ENCODE measurements at regions not wholly inside any gene's neighbourhood (a gene's known extent, or its start where the extent isn't known, plus 50 kb on each side); places are given as distances from the start of the nearest gene placed in this dataset.

GRCh38 chr1:175848329-175848728 lies 104.9 kb upstream of the TNR start:
- intact Hi-C loops (cut with DNase I): no loop called here

GRCh38 chr1:175845985-175846384 lies 102.6 kb upstream of the TNR start:
- no peaks in the 10 kb centered on the region for H3K36me3 ChIP-seq (replicated peaks in 1 of 2)
- H3K4me1 ChIP-seq (replicated peaks in 1 of 2): no peaks in the 10 kb centered on the region
- H3K27ac ChIP-seq: no peak overlapping the region
- no peak for DNase-seq
- no peaks in the 10 kb centered on the region for H3K27me3 ChIP-seq
- intact Hi-C loops (cut with DNase I): no loop called here
- no peak overlapping the region for H3K4me3 ChIP-seq
- WGBS, 4 donors: 60 to 73% (median 67%) methylated on average over 1 of the region's 1 CpG
- no peaks in the 10 kb centered on the region for H3K9me3 ChIP-seq (replicated peaks in 1 of 3)
- TF ChIP-seq CTCF (IDR thresholded peaks at IDR 0.05) (no peak), POLR2A (IDR thresholded peaks at IDR 0.05) (no peak)

More at GRCh38 chr1:175848329-175848728, 104.9 kb upstream of the TNR start:
- Histone ChIP-seq H3K9me3 (replicated peaks in 1 of 3) (no peaks in the 10 kb centered on the region), H3K27me3 (no peaks in the 10 kb centered on the region), H3K4me3 (no peak overlapping the region), H3K4me1 (replicated peaks in 1 of 2) (no peaks in the 10 kb centered on the region), H3K36me3 (replicated peaks in 1 of 2) (no peaks in the 10 kb centered on the region), H3K27ac (no peak overlapping the region)
- no peak for DNase-seq
- 23 to 45% (median 36%) methylated on average over 5 of the region's 5 CpGs for WGBS, 4 donors
- TF ChIP-seq CTCF (IDR thresholded peaks at IDR 0.05) (no peak), POLR2A (IDR thresholded peaks at IDR 0.05) (no peak)

DNA sequence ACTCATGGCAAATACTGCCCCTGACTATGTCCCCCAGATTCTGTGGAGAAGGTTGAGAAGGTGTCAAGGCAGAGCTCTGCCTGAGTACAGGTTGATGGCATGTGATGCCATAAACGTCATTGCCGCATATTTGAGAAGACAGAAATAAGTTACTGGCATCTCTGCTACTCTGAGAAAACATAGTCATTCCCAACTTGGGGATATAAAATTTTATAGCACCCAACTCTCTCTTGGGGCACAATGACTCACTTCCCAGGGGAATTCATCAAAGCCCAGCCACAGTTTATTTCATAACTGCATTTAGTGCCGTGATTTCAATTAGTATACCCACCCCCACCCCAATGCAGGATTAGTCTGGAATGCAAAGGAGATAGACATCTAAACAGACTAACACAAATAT lies 101.9 kb upstream of the TNR start:
- no peak overlapping the region for H3K4me3 ChIP-seq
- WGBS, 4 donors: 63 to 74% (median 68%) methylated on average over 3 of the region's 3 CpGs
- H3K9me3 ChIP-seq (replicated peaks in 1 of 3): no peaks in the 10 kb centered on the region
- DNase-seq: no peak
- H3K4me1 ChIP-seq (replicated peaks in 1 of 2): no peaks in the 10 kb centered on the region
- TF ChIP-seq POLR2A (IDR thresholded peaks at IDR 0.05) (no peak), CTCF (IDR thresholded peaks at IDR 0.05) (no peak)
- no peak overlapping the region for H3K27ac ChIP-seq
- no peaks in the 10 kb centered on the region for H3K36me3 ChIP-seq (replicated peaks in 1 of 2)
- H3K27me3 ChIP-seq: no peaks in the 10 kb centered on the region
- intact Hi-C loops (cut with DNase I): no loop called here

DNA sequence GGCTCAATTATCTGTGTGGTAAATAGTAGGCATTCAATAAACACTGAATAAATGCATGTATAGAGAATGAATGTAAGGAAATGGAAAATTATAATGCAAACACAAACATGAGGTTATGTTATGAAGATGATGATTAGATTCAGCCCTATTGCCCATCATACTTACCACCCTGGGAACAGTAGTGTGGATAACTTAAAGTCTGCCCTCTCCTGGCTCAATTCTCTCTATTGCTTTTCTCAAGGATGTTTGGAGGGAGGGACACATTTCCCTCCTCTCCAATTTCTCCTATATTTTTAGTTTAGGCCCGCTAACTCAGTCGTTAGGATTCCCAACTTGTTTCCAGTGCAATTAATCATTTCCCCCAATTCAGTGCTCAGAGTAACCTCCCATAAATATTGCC lies 101.5 kb upstream of the TNR start:
- WGBS, 4 donors: 39 to 60% (median 44%) methylated on average over 2 of the region's 2 CpGs
- no peaks in the 10 kb centered on the region for H3K4me1 ChIP-seq (replicated peaks in 1 of 2)
- no peak for DNase-seq
- no peaks in the 10 kb centered on the region for H3K27me3 ChIP-seq
- H3K4me3 ChIP-seq: no peak overlapping the region
- no peaks in the 10 kb centered on the region for H3K36me3 ChIP-seq (replicated peaks in 1 of 2)
- H3K9me3 ChIP-seq (replicated peaks in 1 of 3): no peaks in the 10 kb centered on the region
- no peak overlapping the region for H3K27ac ChIP-seq
- intact Hi-C loops (cut with DNase I): no loop called here
- no peak for TF ChIP-seq POLR2A (IDR thresholded peaks at IDR 0.05)
- no peak for TF ChIP-seq CTCF (IDR thresholded peaks at IDR 0.05)
